Tibial nerve (tissue), 4 donors: ENCODE measurements at regions not wholly inside any gene's neighbourhood (a gene's known extent, or its start where the extent isn't known, plus 50 kb on each side); places are given as distances from the start of the nearest gene placed in this dataset.

ENCODE experiments used
- EP300 ChIP-seq, 2 donors: sonication (generic); formaldehyde crosslinking; IDR thresholded peaks; one replicate each; pipeline ENCODE4 v1.6.1; 2017; ENCODE audit warnings: antibody characterized with exemption in 2 of 2, mild to moderate bottlenecking in 1 of 2
- POLR2A ChIP-seq, 2 donors: fragments of 450-650 bp; IDR thresholded peaks; one replicate each; pipeline ENCODE4 v1.6.1; 2017; ENCODE audit warnings: antibody characterized with exemption in 2 of 2, mild to moderate bottlenecking in 2 of 2, moderate library complexity in 2 of 2
- TF ChIP-seq, protein P1 (sequence below), 5 experiments: fragments of 200-600 bp in 3 of 5; fragments of 450-650 bp in 2 of 5; sonication (generic) in 3 of 5; IDR thresholded peaks; one replicate each; pipeline ENCODE4 v1.5.1; 2016 to 2019; ENCODE audit warnings: antibody characterized with exemption in 5 of 5, mild to moderate bottlenecking in 3 of 5, moderate library complexity in 2 of 5

GRCh38 chr17:68686108-68686988, 85.2 kb upstream of the FAM20A start:
- TF ChIP-seq, protein P1, sequence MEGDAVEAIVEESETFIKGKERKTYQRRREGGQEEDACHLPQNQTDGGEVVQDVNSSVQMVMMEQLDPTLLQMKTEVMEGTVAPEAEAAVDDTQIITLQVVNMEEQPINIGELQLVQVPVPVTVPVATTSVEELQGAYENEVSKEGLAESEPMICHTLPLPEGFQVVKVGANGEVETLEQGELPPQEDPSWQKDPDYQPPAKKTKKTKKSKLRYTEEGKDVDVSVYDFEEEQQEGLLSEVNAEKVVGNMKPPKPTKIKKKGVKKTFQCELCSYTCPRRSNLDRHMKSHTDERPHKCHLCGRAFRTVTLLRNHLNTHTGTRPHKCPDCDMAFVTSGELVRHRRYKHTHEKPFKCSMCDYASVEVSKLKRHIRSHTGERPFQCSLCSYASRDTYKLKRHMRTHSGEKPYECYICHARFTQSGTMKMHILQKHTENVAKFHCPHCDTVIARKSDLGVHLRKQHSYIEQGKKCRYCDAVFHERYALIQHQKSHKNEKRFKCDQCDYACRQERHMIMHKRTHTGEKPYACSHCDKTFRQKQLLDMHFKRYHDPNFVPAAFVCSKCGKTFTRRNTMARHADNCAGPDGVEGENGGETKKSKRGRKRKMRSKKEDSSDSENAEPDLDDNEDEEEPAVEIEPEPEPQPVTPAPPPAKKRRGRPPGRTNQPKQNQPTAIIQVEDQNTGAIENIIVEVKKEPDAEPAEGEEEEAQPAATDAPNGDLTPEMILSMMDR (IDR thresholded peaks at IDR 0.05): no peak
- TF ChIP-seq EP300 (IDR thresholded peaks at IDR 0.05) (no peak), POLR2A (IDR thresholded peaks at IDR 0.05) (no peak)
